ENCODE measurements at regions not wholly inside any gene's neighbourhood (a gene's known extent, or its start where the extent isn't known, plus 50 kb on each side); places are given as distances from the start of the nearest gene placed in this dataset.

DNA sequence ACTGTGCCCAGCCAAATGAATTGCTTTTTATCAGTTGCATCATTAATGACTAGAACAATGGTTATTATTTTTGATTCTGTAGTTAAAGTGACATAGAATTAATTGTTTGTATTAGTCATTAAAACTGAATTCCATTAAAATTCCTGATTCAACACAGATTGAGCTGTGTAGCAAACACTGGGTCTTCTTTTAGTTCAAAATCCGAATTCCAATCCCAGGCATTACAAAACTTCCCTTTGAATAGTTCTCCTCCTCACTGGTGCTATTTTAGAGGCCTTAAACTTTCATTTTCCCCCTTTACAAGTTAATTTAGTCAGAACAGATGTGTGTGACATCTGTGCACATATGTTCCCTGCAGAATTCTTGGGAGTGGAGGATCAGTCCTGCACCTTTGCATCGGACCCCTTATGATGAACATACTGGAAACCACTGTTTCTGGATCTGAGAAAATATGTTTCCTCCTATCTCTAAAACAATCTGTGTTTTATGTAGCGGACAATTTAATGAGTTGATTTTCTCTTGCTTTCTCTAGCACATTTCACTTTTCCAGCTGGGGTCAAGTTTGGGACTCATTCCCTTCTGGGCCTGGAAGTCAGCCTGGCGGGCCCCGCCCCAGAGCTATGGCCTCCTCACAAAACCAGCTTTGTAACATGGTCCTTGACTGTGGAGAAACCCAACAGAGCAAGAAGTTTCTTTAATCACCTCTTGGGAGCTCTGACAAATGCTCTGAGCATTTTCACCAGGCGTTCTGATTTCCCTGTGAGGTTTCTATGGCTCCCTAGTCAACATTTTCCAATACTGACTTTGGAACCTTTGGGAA lies 87.9 kb upstream of the MAMDC2 start:
- DNase-seq: no peak

- no peak for DNase-seq
Observed at GRCh38 chr9:69961843-69962242, 81.8 kb upstream of the MAMDC2 start.

DNA sequence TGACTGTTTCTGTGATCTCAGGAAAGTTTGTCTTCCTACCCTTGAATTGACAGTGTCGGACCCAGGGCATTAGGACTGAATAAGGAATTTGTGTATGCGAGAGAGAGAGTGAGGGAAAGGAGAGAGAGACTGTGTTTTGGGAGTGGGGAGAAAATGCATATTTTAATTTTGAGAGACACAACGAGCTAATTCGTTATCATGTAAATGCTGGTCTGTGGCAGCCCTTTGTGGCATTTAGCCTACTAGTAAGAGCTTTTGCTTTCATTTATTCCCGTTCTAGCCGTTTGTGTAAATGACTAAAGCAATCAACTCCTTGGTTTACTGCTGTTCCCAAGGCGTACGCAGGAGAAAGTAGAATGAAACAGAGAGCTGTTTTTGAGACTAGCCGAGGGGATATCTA lies 79.8 kb upstream of the MAMDC2 start:
- no peak for DNase-seq

DNA sequence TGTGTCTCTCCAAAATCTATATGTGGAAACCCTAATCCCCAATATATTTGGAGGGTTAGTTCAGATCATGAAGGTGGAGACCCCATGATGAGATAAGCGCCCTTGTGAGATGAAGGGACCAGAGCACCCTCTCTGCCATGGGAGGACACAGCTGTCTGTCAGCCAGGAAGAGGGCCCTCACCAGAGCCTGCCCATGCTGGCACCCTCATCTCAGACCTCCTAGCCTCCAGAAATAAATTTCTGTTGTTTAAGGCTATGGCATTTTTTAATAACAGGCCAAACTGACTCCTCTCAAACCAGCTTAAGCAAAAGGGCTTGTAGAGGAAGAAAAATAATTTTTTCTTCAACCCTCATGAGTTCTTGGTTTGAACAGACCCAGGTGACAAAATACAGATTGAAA lies 79.2 kb upstream of the MAMDC2 start:
- no peak for DNase-seq

DNA sequence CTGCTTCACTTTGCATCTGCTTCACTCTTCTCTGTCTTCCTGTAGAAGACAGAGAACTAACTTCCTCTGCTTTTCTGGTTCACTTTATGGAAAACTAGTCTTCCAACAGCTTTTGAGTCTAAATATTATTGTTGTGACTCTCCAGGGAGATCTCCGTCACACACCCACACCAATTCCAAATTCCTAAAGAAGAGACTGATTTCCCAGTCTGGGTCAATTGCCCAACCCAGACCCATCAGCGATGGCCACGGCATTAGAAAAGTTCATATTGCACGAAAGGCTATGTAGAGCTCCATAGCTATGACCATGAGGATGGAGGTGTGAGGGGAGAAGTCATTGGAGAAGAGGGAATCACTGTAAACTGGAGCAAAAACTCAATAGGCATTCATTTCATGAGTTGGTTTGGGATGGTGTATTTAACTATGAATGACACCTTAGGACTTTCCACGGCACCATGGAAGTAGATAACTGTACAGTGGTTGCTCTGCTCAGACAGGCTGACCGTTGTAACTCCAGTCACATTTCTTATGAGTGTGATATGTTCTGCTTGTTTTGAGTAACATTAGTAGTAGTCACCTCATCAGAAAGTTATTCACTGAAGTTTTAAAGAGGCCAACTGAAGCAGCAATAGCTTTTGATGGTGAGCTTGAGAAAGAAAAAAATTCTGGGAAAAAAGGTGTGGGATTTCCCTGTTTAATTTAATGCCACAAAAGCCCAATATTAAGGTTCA lies 78.1 kb upstream of the MAMDC2 start:
- DNase-seq: no peak

- no peak for DNase-seq
Observed at GRCh38 chr9:69967344-69967743, 76.3 kb upstream of the MAMDC2 start.

DNA sequence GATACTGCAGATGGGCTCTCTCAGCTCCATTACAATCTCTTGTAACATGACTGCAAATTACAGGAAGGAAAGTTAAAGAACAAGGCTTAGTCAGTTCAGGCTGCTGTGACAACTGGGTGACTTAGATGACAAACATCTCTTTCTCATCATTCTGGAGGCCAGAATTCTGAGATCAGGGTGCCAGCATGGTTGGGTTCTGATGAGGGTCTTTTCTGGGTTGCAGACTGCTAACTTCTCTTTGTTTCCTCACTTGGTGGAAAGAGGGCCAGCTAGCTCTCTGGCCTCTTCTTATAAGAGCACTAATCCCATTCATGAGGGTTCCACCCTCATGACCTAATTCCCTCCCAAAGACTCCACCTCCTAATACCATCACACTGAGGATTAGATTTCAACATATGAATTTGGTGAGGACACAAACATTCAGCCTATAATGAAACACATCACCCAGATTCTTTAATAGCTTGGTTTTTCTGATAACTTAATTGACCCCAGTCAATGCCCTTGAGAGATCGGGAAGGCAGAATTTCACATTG lies 73.6 kb upstream of the MAMDC2 start:
- no peak for DNase-seq

GRCh38 chr9:69971643-69972449 lies 71.8 kb upstream of the MAMDC2 start:
- DNase-seq: peak; percentile 66

DNA sequence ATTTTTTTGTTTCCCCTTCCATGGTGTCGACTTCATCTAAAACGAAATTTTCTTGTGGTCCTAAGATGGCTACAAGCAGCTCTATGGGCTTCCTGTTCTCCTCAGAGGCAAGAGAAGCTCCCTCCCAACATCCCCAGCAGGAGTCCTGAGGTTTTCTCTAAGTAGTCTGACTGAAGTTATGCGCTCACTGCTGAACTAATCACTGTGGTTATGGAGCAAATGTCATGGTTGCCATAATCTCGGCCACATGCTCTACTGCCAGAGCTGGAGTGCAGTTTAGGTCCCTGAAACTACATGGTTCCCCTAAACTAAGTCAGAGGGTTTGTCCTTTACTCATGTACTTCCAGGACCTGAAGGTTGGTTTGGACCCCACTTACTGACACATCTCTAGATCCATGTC lies 68.0 kb upstream of the MAMDC2 start:
- DNase-seq: no peak

- no peak for DNase-seq
Observed at GRCh38 chr9:69976152-69976551, 67.5 kb upstream of the MAMDC2 start.

GRCh38 chr9:69980041-69980440 lies 63.6 kb upstream of the MAMDC2 start:
- DNase-seq: no peak

DNA sequence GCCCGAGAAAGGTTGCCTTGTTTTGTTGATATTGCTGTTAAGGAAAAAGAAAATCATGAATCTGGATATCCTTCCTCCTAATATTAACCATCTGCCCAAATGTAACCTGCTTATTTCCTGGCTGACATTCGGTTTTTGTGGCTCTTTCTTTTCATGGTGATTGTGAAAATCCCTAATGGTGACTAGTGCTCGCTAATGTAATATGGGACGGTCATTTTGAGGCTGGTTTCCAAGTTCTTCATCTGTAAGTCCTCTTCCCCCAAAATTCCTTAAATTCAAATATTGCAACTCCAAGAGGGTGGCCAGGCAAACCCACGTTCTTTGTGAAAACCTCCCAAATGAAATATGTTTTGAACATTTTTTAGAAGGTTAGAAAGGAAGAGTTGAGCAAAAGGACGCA lies 63.1 kb upstream of the MAMDC2 start:
- no peak for DNase-seq

DNA sequence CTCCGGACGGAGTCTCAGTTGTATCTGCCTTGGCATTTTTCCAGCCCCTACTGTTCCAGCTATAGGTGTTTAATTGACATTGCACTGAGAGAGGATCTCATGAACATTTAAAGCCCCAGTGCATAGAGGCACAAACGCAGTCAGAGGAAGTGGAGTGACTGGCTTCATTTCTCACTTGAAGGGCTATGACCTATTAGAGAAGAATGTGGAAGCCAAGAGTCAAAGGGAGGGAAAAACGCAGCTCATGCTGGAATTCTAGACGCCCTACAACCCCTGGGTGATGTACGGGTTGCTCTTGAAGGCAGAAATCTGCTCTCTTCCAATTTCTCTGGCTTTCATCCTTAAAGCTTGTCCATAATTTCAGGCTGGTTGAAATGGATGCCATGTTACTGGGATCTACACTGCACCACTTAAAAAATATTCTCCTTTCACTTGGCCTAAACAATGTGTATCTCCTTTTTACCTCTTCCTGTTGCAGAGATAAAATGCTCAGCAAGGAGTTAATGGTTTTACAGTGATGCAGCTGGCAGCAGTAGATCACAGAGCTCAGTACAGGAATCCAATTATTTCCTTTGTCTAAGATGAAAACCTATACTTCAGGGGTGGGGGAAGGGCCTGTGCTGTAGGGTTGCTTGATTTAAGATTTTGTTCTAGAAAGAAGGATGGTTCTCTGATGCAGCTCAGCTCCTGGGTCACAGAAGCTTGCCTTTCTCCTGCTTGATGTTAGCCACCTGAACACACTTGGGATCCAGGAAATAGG lies 61.8 kb upstream of the MAMDC2 start:
- DNase-seq: no peak

DNA sequence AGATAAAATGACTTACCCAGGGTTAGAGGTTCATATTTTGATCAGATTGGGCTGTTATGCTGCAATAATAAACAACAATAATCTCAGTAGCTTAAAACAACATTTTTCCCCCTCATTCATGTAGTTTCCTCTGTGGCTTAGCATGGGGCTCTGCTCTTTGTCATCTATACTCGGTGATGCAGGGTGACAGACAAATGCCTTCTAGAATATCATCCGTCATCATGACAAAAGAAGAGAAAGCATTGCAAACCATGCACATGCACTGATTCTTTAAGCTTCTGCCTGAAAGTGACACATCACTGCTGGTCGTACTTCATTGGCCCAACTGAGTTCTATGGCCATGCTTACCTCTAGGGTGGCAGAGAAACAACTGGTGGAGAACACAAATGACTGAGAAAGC lies 58.8 kb upstream of the MAMDC2 start:
- no peak for DNase-seq

- no peak for DNase-seq
Observed at GRCh38 chr9:69985971-69986370, 57.7 kb upstream of the MAMDC2 start.

GRCh38 chr9:69986970-69987369 lies 56.7 kb upstream of the MAMDC2 start:
- no peak for DNase-seq

DNA sequence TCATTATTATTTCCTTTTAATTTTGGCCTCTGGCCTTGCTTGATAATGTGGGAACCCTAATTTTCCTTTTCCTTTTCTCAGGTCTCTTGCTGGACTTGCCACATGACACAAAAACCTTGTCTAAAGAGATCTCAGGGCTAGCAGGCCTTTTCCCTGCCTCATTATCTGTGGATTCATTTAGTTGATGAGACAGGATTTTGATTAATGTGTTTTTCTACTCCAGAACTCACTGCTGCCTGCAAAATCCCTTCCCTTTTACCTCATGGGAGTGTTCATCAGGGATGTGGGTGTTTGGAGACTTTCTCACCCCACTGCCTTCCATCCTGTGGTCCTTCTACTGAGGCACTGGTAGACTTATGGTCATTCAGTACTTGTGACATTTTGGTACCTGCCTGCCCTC lies 56.2 kb upstream of the MAMDC2 start:
- no peak for DNase-seq

DNA sequence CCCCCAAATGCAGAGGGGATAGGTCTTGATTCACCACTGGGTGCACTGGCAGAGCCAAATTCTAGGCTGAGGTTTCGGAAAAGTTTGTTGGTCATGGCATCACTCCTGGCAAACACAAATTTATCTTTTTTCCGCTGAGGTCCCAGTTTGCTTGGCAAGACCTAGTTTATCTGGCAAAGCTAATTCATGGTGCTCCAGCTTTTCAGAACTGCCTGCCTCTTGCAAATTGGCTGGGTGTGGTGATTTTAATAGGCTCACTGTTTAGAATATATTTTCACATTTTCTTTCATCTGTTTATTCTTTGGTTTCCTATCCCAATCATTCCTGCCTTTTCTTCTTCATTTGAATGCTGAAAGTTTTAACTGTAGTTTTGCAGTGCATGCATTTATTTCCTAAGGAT lies 50.5 kb upstream of the MAMDC2 start:
- no peak for DNase-seq

Measured in hematopoietic multipotent progenitor cell treated with erythropoietin and hydrocortisone succinate and interleukin-3 and kit ligand, for 6 days (in vitro differentiated cells).